SK-N-SH treated with all-trans-retinoic acid at 6 μM for 48 hours (cell line): ENCODE measurements at regions not wholly inside any gene's neighbourhood (a gene's known extent, or its start where the extent isn't known, plus 50 kb on each side); places are given as distances from the start of the nearest gene placed in this dataset.

ENCODE experiments used
- ATAC-seq: fragments of 200-7000 bp; cut with Tn5 transposase; 3 replicates; pipeline ENCODE4 v1.9.1; 2020; ENCODE audit warnings: mild to moderate bottlenecking, moderate library complexity
- ARNTL ChIP-seq: fragments of 450-650 bp; formaldehyde crosslinking; IDR thresholded peaks from 2 replicates; pipeline ENCODE4 v1.5.0; 2020; ENCODE audit warnings: low read depth, mild to moderate bottlenecking, moderate library complexity, borderline replicate concordance
- BACH2 ChIP-seq: fragments of 250-450 bp; sonication (Bioruptor Pico); IDR thresholded peaks from 2 replicates; pipeline ENCODE4 v1.9.0; 2021; ENCODE audit warnings: mild to moderate bottlenecking, borderline replicate concordance
- CSDC2 ChIP-seq: fragments of 250-450 bp; sonication (Bioruptor Pico); IDR thresholded peaks from 2 replicates; pipeline ENCODE4 v1.5.0; 2020; ENCODE audit warnings: mild to moderate bottlenecking, moderate library complexity
- ESRRG ChIP-seq: fragments of 250-450 bp; sonication (Bioruptor Pico); IDR thresholded peaks from 2 replicates; pipeline ENCODE4 v1.6.1; 2021; ENCODE audit warnings: mild to moderate bottlenecking
- GLIS3 ChIP-seq: fragments of 250-450 bp; sonication (Bioruptor Pico); IDR thresholded peaks from 2 replicates; pipeline ENCODE4 v1.5.0; 2020; ENCODE audit warnings: mild to moderate bottlenecking, moderate library complexity
- ISL1 ChIP-seq: fragments of 250-450 bp; sonication (Bioruptor Pico); IDR thresholded peaks from 2 replicates; pipeline ENCODE4 v2.1.2; 2022; ENCODE audit warnings: mild to moderate bottlenecking, moderate library complexity
- OSR1 ChIP-seq: fragments of 250-450 bp; sonication (Bioruptor Pico); IDR thresholded peaks from 2 replicates; pipeline ENCODE4 v1.8.0; 2022; ENCODE audit warnings: moderate library complexity, mild to moderate bottlenecking, inconsistent platforms
- POU6F1 ChIP-seq: fragments of 250-450 bp; sonication (Bioruptor Pico); IDR thresholded peaks from 2 replicates; pipeline ENCODE4 v1.8.0; 2021; ENCODE audit warnings: low read depth, mild to moderate bottlenecking, moderate library complexity, borderline replicate concordance
- PPARA ChIP-seq: fragments of 250-450 bp; sonication (Bioruptor Pico); IDR thresholded peaks from 2 replicates; pipeline ENCODE4 v1.5.0; 2020; ENCODE audit warnings: mild to moderate bottlenecking, borderline replicate concordance
- RARB ChIP-seq: fragments of 250-450 bp; sonication (Bioruptor Pico); IDR thresholded peaks from 2 replicates; pipeline ENCODE4 v1.8.0; 2021; ENCODE audit warnings: mild to moderate bottlenecking, moderate library complexity
- SNAI2 ChIP-seq: fragments of 250-450 bp; sonication (Bioruptor Pico); IDR thresholded peaks from 2 replicates; pipeline ENCODE4 v1.5.0; 2020; ENCODE audit warnings: mild to moderate bottlenecking, moderate library complexity
- TCF4 ChIP-seq: fragments of 250-450 bp; sonication (Bioruptor Pico); IDR thresholded peaks from 2 replicates; pipeline ENCODE4 v1.8.0; 2021; ENCODE audit warnings: mild to moderate bottlenecking, moderate library complexity, borderline replicate concordance
- TOX ChIP-seq: fragments of 250-450 bp; sonication (Bioruptor Pico); IDR thresholded peaks from 2 replicates; pipeline ENCODE4 v1.8.0; 2021; ENCODE audit warnings: mild to moderate bottlenecking, moderate library complexity, borderline replicate concordance
- ZC3H10 ChIP-seq: fragments of 250-450 bp; sonication (Bioruptor Pico); IDR thresholded peaks from 2 replicates; pipeline ENCODE4 v1.5.1; 2021; ENCODE audit warnings: mild to moderate bottlenecking, moderate library complexity
- ZFP3 ChIP-seq: fragments of 250-450 bp; sonication (Bioruptor Pico); IDR thresholded peaks from 2 replicates; pipeline ENCODE4 v1.5.0; 2020; ENCODE audit warnings: mild to moderate bottlenecking, moderate library complexity
- ZFP30 ChIP-seq: fragments of 450-650 bp; formaldehyde crosslinking; IDR thresholded peaks from 2 replicates; pipeline ENCODE4 v1.5.0; 2022; ENCODE audit warnings: mild to moderate bottlenecking, moderate library complexity
- ZNF565 ChIP-seq: fragments of 450-650 bp; formaldehyde crosslinking; conservative IDR thresholded peaks from 2 replicates; pipeline ENCODE4 v1.5.0; 2020; ENCODE audit warnings: low read depth, mild to moderate bottlenecking, moderate library complexity
- ZNF70 ChIP-seq: fragments of 450-650 bp; formaldehyde crosslinking; IDR thresholded peaks from 2 replicates; pipeline ENCODE4 v1.5.0; 2020; ENCODE audit warnings: mild to moderate bottlenecking, moderate library complexity
- ZNF8 ChIP-seq: fragments of 450-650 bp; formaldehyde crosslinking; IDR thresholded peaks from 2 replicates; pipeline ENCODE4 v1.5.0; 2020; ENCODE audit warnings: mild to moderate bottlenecking, moderate library complexity
- TF ChIP-seq, protein P1 (sequence below): fragments of 250-450 bp; sonication (Bioruptor Pico); IDR thresholded peaks from 2 replicates; pipeline ENCODE4 v1.5.1; 2020; ENCODE audit warnings: low read depth, mild to moderate bottlenecking, moderate library complexity
- TF ChIP-seq, protein P2 (sequence below): fragments of 250-450 bp; sonication (Bioruptor Pico); IDR thresholded peaks from 2 replicates; pipeline ENCODE4 v1.5.1; 2021; ENCODE audit warnings: mild to moderate bottlenecking, moderate library complexity
- TF ChIP-seq, protein P3 (sequence below): fragments of 250-450 bp; sonication (Bioruptor Pico); IDR thresholded peaks from 2 replicates; pipeline ENCODE4 v1.5.0; 2020; ENCODE audit warnings: mild to moderate bottlenecking, moderate library complexity
- TF ChIP-seq, protein P4 (sequence below): fragments of 250-450 bp; sonication (Bioruptor Pico); IDR thresholded peaks from 2 replicates; pipeline ENCODE4 v1.8.0; 2020; ENCODE audit warnings: mild to moderate bottlenecking, moderate library complexity, borderline replicate concordance

DNA sequence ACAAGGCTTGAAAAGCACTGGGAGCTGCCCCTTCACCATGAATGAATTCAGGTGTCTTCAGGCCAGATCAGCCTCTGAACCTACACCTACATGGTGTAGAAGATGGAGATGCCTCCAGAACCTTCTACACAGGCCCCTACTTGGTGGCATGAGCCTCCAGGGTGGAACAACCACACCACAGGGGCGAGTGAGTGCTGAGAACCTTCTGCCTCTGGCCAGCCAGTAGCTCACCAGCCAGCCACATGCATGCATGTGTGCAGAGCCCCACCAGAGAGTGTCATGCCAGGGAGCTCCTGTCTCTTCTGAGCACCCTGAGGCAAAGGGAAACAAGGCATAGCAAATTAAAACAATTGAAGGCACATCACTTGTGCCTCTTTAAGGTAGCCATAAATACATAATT, 161.8 kb upstream of the TOPAZ1 start:
- no peak for ATAC-seq
- TF ChIP-seq ARNTL = no peak
- no peak for TF ChIP-seq TOX (CRISPR knock-in tag)
- no peak for TF ChIP-seq CSDC2
- TF ChIP-seq ISL1 (CRISPR knock-in tag) = no peak
- TF ChIP-seq, protein P1, sequence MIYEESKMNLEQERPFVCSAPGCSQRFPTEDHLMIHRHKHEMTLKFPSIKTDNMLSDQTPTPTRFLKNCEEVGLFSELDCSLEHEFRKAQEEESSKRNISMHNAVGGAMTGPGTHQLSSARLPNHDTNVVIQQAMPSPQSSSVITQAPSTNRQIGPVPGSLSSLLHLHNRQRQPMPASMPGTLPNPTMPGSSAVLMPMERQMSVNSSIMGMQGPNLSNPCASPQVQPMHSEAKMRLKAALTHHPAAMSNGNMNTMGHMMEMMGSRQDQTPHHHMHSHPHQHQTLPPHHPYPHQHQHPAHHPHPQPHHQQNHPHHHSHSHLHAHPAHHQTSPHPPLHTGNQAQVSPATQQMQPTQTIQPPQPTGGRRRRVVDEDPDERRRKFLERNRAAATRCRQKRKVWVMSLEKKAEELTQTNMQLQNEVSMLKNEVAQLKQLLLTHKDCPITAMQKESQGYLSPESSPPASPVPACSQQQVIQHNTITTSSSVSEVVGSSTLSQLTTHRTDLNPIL (CRISPR knock-in tag) = no peak
- TF ChIP-seq, protein P2, sequence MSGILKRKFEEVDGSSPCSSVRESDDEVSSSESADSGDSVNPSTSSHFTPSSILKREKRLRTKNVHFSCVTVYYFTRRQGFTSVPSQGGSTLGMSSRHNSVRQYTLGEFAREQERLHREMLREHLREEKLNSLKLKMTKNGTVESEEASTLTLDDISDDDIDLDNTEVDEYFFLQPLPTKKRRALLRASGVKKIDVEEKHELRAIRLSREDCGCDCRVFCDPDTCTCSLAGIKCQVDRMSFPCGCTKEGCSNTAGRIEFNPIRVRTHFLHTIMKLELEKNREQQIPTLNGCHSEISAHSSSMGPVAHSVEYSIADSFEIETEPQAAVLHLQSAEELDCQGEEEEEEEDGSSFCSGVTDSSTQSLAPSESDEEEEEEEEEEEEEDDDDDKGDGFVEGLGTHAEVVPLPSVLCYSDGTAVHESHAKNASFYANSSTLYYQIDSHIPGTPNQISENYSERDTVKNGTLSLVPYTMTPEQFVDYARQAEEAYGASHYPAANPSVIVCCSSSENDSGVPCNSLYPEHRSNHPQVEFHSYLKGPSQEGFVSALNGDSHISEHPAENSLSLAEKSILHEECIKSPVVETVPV (CRISPR knock-in tag) = no peak
- TF ChIP-seq PPARA = no peak
- no peak for TF ChIP-seq GLIS3 (CRISPR knock-in tag)
- TF ChIP-seq ZNF565 (CRISPR knock-in tag) = no peak
- no peak for TF ChIP-seq SNAI2 (CRISPR knock-in tag)
- TF ChIP-seq ZFP30 (CRISPR knock-in tag) = no peak
- no peak for TF ChIP-seq BACH2 (CRISPR knock-in tag)
- no peak for TF ChIP-seq ZC3H10
- TF ChIP-seq RARB (CRISPR knock-in tag) = no peak
- TF ChIP-seq, protein P3, sequence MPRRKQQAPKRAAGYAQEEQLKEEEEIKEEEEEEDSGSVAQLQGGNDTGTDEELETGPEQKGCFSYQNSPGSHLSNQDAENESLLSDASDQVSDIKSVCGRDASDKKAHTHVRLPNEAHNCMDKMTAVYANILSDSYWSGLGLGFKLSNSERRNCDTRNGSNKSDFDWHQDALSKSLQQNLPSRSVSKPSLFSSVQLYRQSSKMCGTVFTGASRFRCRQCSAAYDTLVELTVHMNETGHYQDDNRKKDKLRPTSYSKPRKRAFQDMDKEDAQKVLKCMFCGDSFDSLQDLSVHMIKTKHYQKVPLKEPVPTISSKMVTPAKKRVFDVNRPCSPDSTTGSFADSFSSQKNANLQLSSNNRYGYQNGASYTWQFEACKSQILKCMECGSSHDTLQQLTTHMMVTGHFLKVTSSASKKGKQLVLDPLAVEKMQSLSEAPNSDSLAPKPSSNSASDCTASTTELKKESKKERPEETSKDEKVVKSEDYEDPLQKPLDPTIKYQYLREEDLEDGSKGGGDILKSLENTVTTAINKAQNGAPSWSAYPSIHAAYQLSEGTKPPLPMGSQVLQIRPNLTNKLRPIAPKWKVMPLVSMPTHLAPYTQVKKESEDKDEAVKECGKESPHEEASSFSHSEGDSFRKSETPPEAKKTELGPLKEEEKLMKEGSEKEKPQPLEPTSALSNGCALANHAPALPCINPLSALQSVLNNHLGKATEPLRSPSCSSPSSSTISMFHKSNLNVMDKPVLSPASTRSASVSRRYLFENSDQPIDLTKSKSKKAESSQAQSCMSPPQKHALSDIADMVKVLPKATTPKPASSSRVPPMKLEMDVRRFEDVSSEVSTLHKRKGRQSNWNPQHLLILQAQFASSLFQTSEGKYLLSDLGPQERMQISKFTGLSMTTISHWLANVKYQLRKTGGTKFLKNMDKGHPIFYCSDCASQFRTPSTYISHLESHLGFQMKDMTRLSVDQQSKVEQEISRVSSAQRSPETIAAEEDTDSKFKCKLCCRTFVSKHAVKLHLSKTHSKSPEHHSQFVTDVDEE (CRISPR knock-in tag) = no peak
- no peak for TF ChIP-seq ESRRG (CRISPR knock-in tag)
- TF ChIP-seq ZFP3 (CRISPR knock-in tag) = no peak
- TF ChIP-seq TCF4 = no peak
- no peak for TF ChIP-seq POU6F1 (CRISPR knock-in tag)
- TF ChIP-seq ZNF8 (CRISPR knock-in tag) = no peak

- no peak for ATAC-seq
- TF ChIP-seq, protein P2 (CRISPR knock-in tag) = no peak
- no peak for TF ChIP-seq TCF4
- TF ChIP-seq SNAI2 (CRISPR knock-in tag) = no peak
- no peak for TF ChIP-seq ZC3H10
- TF ChIP-seq, protein P4, sequence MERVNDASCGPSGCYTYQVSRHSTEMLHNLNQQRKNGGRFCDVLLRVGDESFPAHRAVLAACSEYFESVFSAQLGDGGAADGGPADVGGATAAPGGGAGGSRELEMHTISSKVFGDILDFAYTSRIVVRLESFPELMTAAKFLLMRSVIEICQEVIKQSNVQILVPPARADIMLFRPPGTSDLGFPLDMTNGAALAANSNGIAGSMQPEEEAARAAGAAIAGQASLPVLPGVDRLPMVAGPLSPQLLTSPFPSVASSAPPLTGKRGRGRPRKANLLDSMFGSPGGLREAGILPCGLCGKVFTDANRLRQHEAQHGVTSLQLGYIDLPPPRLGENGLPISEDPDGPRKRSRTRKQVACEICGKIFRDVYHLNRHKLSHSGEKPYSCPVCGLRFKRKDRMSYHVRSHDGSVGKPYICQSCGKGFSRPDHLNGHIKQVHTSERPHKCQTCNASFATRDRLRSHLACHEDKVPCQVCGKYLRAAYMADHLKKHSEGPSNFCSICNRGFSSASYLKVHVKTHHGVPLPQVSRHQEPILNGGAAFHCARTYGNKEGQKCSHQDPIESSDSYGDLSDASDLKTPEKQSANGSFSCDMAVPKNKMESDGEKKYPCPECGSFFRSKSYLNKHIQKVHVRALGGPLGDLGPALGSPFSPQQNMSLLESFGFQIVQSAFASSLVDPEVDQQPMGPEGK (CRISPR knock-in tag) = no peak
- TF ChIP-seq CSDC2 = no peak
- no peak for TF ChIP-seq BACH2 (CRISPR knock-in tag)
- no peak for TF ChIP-seq ZFP3 (CRISPR knock-in tag)
- no peak for TF ChIP-seq ZNF565 (CRISPR knock-in tag)
- TF ChIP-seq, protein P3 (CRISPR knock-in tag) = no peak
- TF ChIP-seq ZNF70 (CRISPR knock-in tag) = no peak
- TF ChIP-seq ZNF8 (CRISPR knock-in tag) = no peak
- TF ChIP-seq ESRRG (CRISPR knock-in tag) = no peak
- no peak for TF ChIP-seq OSR1 (CRISPR knock-in tag)
- TF ChIP-seq ISL1 (CRISPR knock-in tag) = no peak
- TF ChIP-seq, protein P1 (CRISPR knock-in tag) = no peak
- no peak for TF ChIP-seq TOX (CRISPR knock-in tag)
- TF ChIP-seq GLIS3 (CRISPR knock-in tag) = no peak
- TF ChIP-seq PPARA = no peak
Measured at GRCh38 chr3:44080474-44081072, 161.1 kb upstream of the TOPAZ1 start.
